ENCODE measurements at regions not wholly inside any gene's neighbourhood (a gene's known extent, or its start where the extent isn't known, plus 50 kb on each side); places are given as distances from the start of the nearest gene placed in this dataset.

DNA sequence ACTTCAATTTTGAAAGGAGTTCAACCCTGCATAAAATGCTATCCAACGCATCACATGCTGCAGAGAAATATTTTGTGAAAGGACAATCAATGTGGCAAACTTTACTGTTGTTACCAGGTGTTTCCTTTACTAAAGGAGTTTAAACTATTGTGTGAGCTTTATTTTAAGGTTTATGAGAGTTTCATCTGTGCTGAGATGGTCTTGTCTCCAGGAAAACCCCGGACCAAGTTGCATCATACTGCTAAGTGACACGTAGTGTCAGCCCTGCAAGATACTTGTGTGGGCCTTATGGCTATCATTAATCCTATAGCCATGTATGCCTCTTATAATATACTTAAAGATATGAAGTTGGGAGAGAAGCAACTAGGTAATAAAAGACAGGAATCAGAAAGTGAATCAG is 94.5 kb upstream of the EPHA6 start:
- Histone ChIP-seq H3K79me2 (ENCODE audit: control insufficient read depth, insufficient read depth, low read length) (no peaks in the 10 kb centered on the region), H3K4me2 (ENCODE audit: insufficient read depth, low read length) (no peak overlapping the region), H2AFZ (ENCODE audit: low read depth, low read length) (no peak overlapping the region), H3K27ac (ENCODE audit: insufficient read depth, low read depth, low read length) (no peak overlapping the region), H3K9me1 (replicated peaks; ENCODE audit: control insufficient read depth, extremely low read depth, insufficient read depth, low read length) (no peaks in the 10 kb centered on the region), H3K4me3 (replicated peaks in 1 of 3; ENCODE audit: insufficient read depth in 1 of 3, low read depth in 1 of 3, low read length in 3 of 3) (no peak overlapping the region), H4K20me1 (replicated peaks; ENCODE audit: control insufficient read depth, extremely low read depth, insufficient read depth, low read length) (no peaks in the 10 kb centered on the region), H3K36me3 (ENCODE audit: control insufficient read depth in 2 of 2, extremely low read depth in 1 of 2, insufficient read depth in 2 of 2, low read length in 2 of 2) (no peaks in the 10 kb centered on the region), H3K9me3 (replicated peaks; ENCODE audit: control insufficient read depth, insufficient read depth, low read length) (no peaks in the 10 kb centered on the region), H3K4me1 (ENCODE audit: control insufficient read depth, extremely low read depth, insufficient read depth, low read length) (no peaks in the 10 kb centered on the region), H3K9ac (replicated peaks; ENCODE audit: extremely low read depth, insufficient read depth, low read length) (no peak overlapping the region), H3K27me3 (ENCODE audit: control insufficient read depth in 2 of 2, insufficient read depth in 2 of 2, low read length in 2 of 2) (no peaks in the 10 kb centered on the region)
- no TSS peak for BruUV-seq (replicated peaks)
- TF ChIP-seq POLR2A (IDR thresholded peaks at IDR 0.05; ENCODE audit: low read depth, low read length) (no peak), JUN (IDR thresholded peaks at IDR 0.05; ENCODE audit: borderline replicate concordance, insufficient read depth, insufficient read length, low read depth) (no peak), POLR2AphosphoS5 (IDR thresholded peaks at IDR 0.05; ENCODE audit: insufficient read depth, low read depth, low read length) (no peak), EZH2 (IDR thresholded peaks at IDR 0.05; ENCODE audit: borderline replicate concordance, low read depth, low read length, severe bottlenecking) (no peak), MYC (IDR thresholded peaks at IDR 0.05; ENCODE audit: low read depth, low read length) (no peak), FOS (IDR thresholded peaks at IDR 0.05; ENCODE audit: borderline replicate concordance, insufficient read depth, low read length) (no peak), GATA2 (IDR thresholded peaks at IDR 0.05; ENCODE audit: insufficient read depth, insufficient read length, low read depth, low read length) (no peak)
- TF ChIP-seq, protein P1, sequence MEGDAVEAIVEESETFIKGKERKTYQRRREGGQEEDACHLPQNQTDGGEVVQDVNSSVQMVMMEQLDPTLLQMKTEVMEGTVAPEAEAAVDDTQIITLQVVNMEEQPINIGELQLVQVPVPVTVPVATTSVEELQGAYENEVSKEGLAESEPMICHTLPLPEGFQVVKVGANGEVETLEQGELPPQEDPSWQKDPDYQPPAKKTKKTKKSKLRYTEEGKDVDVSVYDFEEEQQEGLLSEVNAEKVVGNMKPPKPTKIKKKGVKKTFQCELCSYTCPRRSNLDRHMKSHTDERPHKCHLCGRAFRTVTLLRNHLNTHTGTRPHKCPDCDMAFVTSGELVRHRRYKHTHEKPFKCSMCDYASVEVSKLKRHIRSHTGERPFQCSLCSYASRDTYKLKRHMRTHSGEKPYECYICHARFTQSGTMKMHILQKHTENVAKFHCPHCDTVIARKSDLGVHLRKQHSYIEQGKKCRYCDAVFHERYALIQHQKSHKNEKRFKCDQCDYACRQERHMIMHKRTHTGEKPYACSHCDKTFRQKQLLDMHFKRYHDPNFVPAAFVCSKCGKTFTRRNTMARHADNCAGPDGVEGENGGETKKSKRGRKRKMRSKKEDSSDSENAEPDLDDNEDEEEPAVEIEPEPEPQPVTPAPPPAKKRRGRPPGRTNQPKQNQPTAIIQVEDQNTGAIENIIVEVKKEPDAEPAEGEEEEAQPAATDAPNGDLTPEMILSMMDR (IDR thresholded peaks at IDR 0.05; ENCODE audit: extremely low read depth in 1 of 2, insufficient read depth in 1 of 2, low read depth in 1 of 2, low read length in 2 of 2) = no peak
- TF ChIP-seq, protein P2, sequence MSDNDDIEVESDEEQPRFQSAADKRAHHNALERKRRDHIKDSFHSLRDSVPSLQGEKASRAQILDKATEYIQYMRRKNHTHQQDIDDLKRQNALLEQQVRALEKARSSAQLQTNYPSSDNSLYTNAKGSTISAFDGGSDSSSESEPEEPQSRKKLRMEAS (IDR thresholded peaks at IDR 0.05; ENCODE audit: insufficient read depth, insufficient read length) = no peak
- intact Hi-C loops (cut with micrococcal nuclease) = no loop called here
- ChIA-PET CTCF (no interaction called here), POLR2A (no interaction called here)
- DNase-seq (ENCODE audit: low read depth, low spot score) = no peak
- FAIRE-seq = no peak
- dilution Hi-C loops (cut with MboI; ENCODE audit: extremely low pct_ligation_motif_present, low sequenced_read_pairs) = no loop called here

All from endothelial cell of umbilical vein (primary cell).